WTC11 (cell line): ENCODE measurements at regions not wholly inside any gene's neighbourhood (a gene's known extent, or its start where the extent isn't known, plus 50 kb on each side); places are given as distances from the start of the nearest gene placed in this dataset.

ENCODE experiments used
- ATAC-seq: fragments of 200-7000 bp; cut with Tn5 transposase; 2 replicates; pipeline ENCODE4 v1.10.0; 2021; ENCODE audit warnings: mild to moderate bottlenecking, moderate library complexity
- CTCF ChIA-PET: fragments of 300-600 bp; sonication (Branson Sonifier 250); formaldehyde crosslinking; loops from one replicate; lab custom pipeline; 2021; ENCODE audit warnings: antibody characterized with exemption; lab: Charles Lee
- POLR2A ChIA-PET: fragments of 350-600 bp; sonication (Branson Sonifier 250); formaldehyde crosslinking; loops from one replicate; lab custom pipeline; 2021; ENCODE audit warnings: antibody characterized with exemption; lab: Charles Lee
- DNase-seq: peaks from one replicate; pipeline ENCODE4 v3.0.0; 2021; ENCODE audit warnings: low spot score
- H3K27ac Mint-ChIP-seq: 2 replicates; pipeline ENCODE4 v1.8.0; 2021; ENCODE audit warnings: mixed read lengths
- H3K27me3 Mint-ChIP-seq: 2 replicates; pipeline ENCODE4 v1.8.0; 2021; ENCODE audit warnings: low read depth, mild to moderate bottlenecking, moderate library complexity, mixed read lengths
- H3K36me3 Mint-ChIP-seq: 2 replicates; pipeline ENCODE4 v1.8.0; 2021; ENCODE audit warnings: mixed read lengths
- H3K4me1 Mint-ChIP-seq: 2 replicates; pipeline ENCODE4 v1.8.0; 2022; ENCODE audit warnings: mixed read lengths
- H3K4me3 Mint-ChIP-seq: 2 replicates; pipeline ENCODE4 v1.8.0; 2021; ENCODE audit warnings: mild to moderate bottlenecking, moderate library complexity, mixed read lengths
- H3K9me3 Mint-ChIP-seq: 2 replicates; pipeline ENCODE4 v1.8.0; 2021; ENCODE audit warnings: mixed read lengths
- AR ChIP-seq: fragments of 250-450 bp; sonication (Bioruptor Pico); IDR thresholded peaks from 2 replicates; pipeline ENCODE4 v1.9.0; 2021; ENCODE audit warnings: mild to moderate bottlenecking
- ARID4B ChIP-seq: sonication (generic); formaldehyde crosslinking; IDR thresholded peaks from 2 replicates; pipeline ENCODE4 v1.8.0; 2023; ENCODE audit warnings: missing genetic modification reagents, mild to moderate bottlenecking, borderline replicate concordance
- CREB1 ChIP-seq: sonication (generic); formaldehyde crosslinking; IDR thresholded peaks from 2 replicates; pipeline ENCODE4 v1.8.0; 2023; ENCODE audit warnings: mild to moderate bottlenecking, missing genetic modification reagents
- FOXK1 ChIP-seq: sonication (generic); formaldehyde crosslinking; IDR thresholded peaks from 2 replicates; pipeline ENCODE4 v1.8.0; 2022; ENCODE audit warnings: mild to moderate bottlenecking, moderate library complexity, missing genetic modification reagents
- JUN ChIP-seq: sonication (generic); formaldehyde crosslinking; IDR thresholded peaks from 2 replicates; pipeline ENCODE4 v1.8.0; 2023; ENCODE audit warnings: mild to moderate bottlenecking, missing genetic modification reagents
- NFATC4 ChIP-seq: fragments of 250-450 bp; sonication (Bioruptor Pico); IDR thresholded peaks from 2 replicates; pipeline ENCODE4 v1.9.0; 2021; ENCODE audit warnings: mild to moderate bottlenecking
- NFE2L1 ChIP-seq: sonication (generic); formaldehyde crosslinking; IDR thresholded peaks from 2 replicates; pipeline ENCODE4 v1.8.1; 2023; ENCODE audit warnings: missing genetic modification reagents
- PREB ChIP-seq: sonication (generic); formaldehyde crosslinking; IDR thresholded peaks from 2 replicates; pipeline ENCODE4 v1.8.1; 2022; ENCODE audit warnings: mild to moderate bottlenecking, missing genetic modification reagents, moderate library complexity, borderline replicate concordance
- RORB ChIP-seq: fragments of 250-450 bp; sonication (Bioruptor Pico); IDR thresholded peaks from 2 replicates; pipeline ENCODE4 v1.9.0; 2021; ENCODE audit warnings: mild to moderate bottlenecking
- SMAD4 ChIP-seq: sonication (generic); formaldehyde crosslinking; IDR thresholded peaks from 2 replicates; pipeline ENCODE4 v1.8.0; 2022; ENCODE audit warnings: mild to moderate bottlenecking, missing genetic modification reagents
- SP1 ChIP-seq: sonication (generic); formaldehyde crosslinking; conservative IDR thresholded peaks from 2 replicates; pipeline ENCODE4 v1.8.1; 2022; ENCODE audit warnings: missing genetic modification reagents
- ZNF281 ChIP-seq: sonication (generic); formaldehyde crosslinking; IDR thresholded peaks from 2 replicates; pipeline ENCODE4 v1.8.0; 2023; ENCODE audit warnings: mild to moderate bottlenecking, missing genetic modification reagents
- ZNF416 ChIP-seq: fragments of 250-450 bp; sonication (Bioruptor Pico); IDR thresholded peaks from 2 replicates; pipeline ENCODE4 v1.9.0; 2021; ENCODE audit warnings: mild to moderate bottlenecking, inconsistent platforms
- ZNF512 ChIP-seq: sonication (generic); formaldehyde crosslinking; IDR thresholded peaks from 2 replicates; pipeline ENCODE4 v1.8.1; 2022; ENCODE audit warnings: missing genetic modification reagents, borderline replicate concordance
- ZNF671 ChIP-seq: fragments of 250-450 bp; sonication (Bioruptor Pico); IDR thresholded peaks from 2 replicates; pipeline ENCODE4 v1.8.0; 2021; ENCODE audit warnings: mild to moderate bottlenecking

- TF ChIP-seq AR (CRISPR knock-in tag) = no peak
These were observed 103.2 kb upstream of the TNS3 start (continued) for GRCh38 chr7:47685151-47685550.

- ATAC-seq = no peak
- Mint-ChIP-seq H3K36me3 (no peaks in the 10 kb centered on the region), H3K9me3 (no peaks in the 10 kb centered on the region), H3K27ac (no peak overlapping the region), H3K4me1 (peaks cover 27% of the 10 kb centered on the region), H3K27me3 (no peaks in the 10 kb centered on the region), H3K4me3 (no peak overlapping the region)
- DNase-seq = no peak
- CTCF ChIA-PET = no interaction called here
- TF ChIP-seq ARID4B (no peak), ZNF416 (CRISPR knock-in tag) (no peak), SMAD4 (CRISPR knock-in tag) (no peak), ZNF671 (no peak), JUN (no peak), NFE2L1 (CRISPR knock-in tag) (no peak), NFATC4 (CRISPR knock-in tag) (no peak), ZNF281 (CRISPR knock-in tag) (no peak), FOXK1 (no peak), PREB (CRISPR knock-in tag) (no peak), RORB (CRISPR knock-in tag) (no peak), SP1 (no peak), CREB1 (CRISPR knock-in tag) (no peak), ZNF512 (CRISPR knock-in tag) (no peak)
- POLR2A ChIA-PET = no interaction called here
These were observed 102.8 kb upstream of the TNS3 start for GRCh38 chr7:47684728-47685127.
